GM11168 (cell line): ENCODE measurements at regions not wholly inside any gene's neighbourhood (a gene's known extent, or its start where the extent isn't known, plus 50 kb on each side); places are given as distances from the start of the nearest gene placed in this dataset.

Experiments used
- in situ Hi-C: fragments of 300-500 bp; cut with MboI; formaldehyde crosslinking; loops from one replicate; pipeline ENCODE4 v1.12.0; 2022; ENCODE audit warnings: low sequenced_read_pairs; ENCODE audit not compliant: unreplicated experiment

- in situ Hi-C loops = no loop called here
Observed at GRCh38 chr2:173661586-173661985, 303.6 kb downstream of the SP3 start.

DNA sequence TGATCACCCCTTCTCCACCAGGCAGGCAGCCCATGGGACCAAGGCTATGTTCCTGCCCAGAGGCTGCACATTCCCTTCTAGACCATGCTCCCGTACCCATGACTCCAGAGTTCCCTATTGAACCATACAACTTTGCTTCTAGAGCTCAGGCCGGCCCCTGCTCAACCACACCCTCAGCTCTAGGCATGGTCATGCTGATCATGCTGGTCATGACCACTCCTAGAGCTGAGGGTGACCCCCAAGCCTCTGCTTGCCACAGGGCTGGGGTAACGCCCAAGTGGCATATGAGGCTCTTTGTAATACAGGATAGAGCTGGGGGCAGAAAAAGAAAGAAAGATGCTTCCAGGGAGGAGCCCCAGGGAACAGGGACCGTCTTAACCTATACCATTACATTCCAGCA, 301.8 kb downstream of the SP3 start:
- in situ Hi-C loops = no loop called here

GRCh38 chr2:173663835-173664512, 301.2 kb downstream of the SP3 start:
- in situ Hi-C loops = no loop called here

DNA sequence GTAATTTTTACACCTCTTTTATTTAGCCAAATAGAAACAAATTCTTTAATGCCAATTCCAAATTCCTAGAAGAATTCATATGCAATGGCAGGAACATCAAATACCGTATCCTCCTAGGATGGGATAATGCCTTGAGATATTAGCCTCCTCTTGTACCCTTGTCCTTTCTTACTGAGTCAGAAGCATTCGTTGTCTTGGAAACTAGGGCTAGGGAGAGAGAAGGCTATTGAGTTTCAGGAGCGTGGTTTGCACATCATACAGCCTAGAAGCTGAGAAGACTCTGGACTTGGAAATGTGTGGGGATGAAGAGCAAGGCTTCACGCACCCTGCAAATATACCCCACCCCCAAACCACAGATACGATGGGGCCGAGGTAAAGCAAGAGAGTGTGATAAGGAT, 300.7 kb downstream of the SP3 start:
- in situ Hi-C loops = no loop called here

GRCh38 chr2:173666171-173666888, 298.8 kb downstream of the SP3 start:
- in situ Hi-C loops = no loop called here

DNA sequence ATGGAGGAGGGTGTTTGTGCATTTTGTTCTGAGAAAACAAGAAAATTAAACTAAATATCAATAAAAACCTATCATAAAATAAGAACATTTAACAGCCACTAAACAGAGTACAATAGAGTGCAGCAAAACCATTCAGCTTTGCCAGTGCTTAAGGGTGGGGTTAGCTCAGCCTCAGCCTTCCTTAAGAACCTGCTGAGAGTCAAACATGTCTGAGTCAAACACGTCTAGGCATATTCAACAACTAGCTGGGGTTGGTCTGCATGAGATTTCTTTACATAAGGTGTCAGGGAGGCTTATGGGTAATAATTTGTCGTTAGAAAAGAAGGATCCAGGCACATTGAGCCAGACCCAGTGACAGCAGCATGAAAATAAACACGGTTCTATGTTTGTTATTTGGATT, 298.2 kb downstream of the SP3 start:
- in situ Hi-C loops = no loop called here

DNA sequence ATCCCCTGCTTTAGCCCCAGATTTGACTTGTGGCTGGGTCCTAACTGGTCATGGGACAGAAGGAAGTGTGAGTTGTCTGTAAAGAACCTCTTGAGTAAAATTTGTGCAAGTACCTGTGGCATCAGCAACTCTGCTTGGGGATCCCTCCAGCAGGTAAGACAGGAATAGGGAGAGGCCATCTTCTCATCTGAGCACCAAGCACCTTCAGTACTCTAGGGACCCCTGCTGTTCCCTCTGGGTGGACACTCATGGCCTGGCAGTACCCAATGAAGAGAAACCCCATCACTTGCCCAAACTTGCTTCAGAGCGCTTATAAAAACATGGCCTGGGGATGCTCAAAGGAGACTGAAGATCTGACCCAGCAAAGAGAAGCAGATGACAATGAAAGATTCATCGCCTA, 297.8 kb downstream of the SP3 start:
- in situ Hi-C loops = no loop called here

DNA sequence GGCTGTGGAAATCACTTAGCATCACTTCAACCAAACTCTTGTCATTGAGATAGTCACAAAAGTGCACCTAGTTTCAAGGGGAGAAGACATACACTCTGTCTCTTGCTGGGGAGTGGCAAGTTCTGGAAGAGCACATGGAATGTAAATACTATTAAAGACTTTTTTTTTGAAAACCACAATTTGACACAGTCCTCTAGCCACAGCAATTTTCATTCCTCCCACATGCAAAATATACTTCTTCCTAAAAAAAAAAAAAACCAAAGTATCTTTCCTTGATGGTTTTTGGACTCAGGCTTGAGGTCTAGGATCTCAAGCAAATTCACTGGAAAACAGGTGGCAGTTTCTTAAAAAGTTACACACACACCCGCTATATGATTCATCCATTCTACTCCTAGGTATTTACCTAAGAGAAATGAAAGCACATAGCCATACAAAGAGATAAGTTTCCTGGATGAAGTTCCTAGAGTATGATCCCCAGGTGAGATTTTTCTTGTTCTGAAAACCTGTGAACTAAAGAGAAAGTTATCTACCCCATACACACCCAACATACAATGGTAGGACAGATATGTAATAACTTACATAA, 295.8 kb downstream of the SP3 start:
- in situ Hi-C loops = no loop called here

DNA sequence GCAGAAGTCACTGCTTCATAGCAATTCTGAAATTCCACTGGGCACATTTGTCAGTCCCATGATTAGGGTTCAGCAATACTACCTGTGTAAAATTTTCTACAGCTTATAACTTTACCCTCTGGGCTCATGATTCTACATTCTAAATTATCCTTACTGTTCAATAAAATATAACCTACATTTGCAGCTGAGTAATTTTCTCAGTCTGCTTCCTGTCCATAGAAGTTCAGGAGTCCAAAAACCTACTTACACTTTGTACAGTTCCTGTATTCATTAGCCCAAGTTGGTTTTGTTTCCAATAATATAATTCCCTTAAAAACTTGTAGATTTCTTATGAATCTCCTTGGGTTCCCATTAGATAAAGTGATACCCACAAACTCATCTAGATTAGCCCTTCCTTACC, 295.3 kb downstream of the SP3 start:
- in situ Hi-C loops = no loop called here

DNA sequence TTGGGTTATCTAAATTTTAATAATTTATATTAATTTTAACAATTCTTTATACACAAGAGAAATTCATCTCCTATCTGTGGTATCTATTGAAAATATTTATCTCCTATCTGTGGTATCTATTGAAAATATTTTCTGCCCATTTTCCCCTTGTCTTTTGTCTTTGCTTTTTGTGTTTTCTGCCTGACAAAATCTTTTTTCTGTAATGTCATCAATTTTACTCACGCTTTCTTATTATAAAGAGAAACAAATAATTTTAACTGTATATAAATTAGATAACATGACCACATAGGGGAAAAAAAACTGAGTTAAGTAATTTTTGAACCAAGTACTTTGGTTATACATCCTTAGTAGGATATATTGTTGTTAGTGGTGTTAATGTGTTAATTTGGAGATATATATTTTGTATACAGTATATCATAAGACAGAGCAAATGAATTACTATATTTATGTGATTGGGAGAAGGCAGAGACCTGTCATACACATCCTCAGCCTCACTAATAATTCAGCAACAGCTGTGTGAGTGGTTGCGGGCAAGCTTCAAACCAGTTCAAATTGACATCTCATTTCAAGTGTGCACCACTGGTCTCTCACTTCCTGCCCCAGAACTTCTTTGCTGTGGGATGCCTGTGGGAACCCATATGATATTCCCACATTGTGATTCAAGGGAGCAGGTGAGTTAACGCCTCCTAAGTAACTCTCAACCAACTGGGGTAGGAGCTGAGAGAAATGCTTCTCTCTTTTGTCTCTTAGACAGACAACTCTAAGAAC, 292.4 kb downstream of the SP3 start:
- in situ Hi-C loops = no loop called here

- in situ Hi-C loops = no loop called here
Observed at GRCh38 chr2:173673640-173674039, 291.5 kb downstream of the SP3 start.

GRCh38 chr2:173676647-173677046, 288.5 kb downstream of the SP3 start:
- in situ Hi-C loops = no loop called here

GRCh38 chr2:173678186-173678585, 287.0 kb downstream of the SP3 start:
- in situ Hi-C loops = no loop called here

DNA sequence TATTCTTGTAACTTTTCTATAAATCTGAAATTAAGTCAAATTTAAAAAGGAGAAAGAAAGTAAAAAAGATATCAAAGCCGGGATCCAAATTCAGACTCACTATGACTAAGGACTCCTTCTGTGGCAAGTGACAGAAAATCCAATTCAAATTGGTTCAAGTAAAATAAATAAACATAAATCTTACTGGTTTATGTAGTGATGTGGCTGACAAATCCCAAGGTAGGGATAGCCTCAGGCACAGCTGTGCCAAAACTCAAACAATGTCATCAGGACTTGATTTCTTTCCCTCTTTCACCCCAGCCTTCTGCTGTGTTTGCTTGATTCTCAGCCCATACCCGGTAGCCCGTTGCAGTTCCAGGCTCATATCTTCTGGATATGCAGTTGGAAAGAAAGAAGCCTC, 284.6 kb downstream of the SP3 start:
- in situ Hi-C loops = no loop called here

DNA sequence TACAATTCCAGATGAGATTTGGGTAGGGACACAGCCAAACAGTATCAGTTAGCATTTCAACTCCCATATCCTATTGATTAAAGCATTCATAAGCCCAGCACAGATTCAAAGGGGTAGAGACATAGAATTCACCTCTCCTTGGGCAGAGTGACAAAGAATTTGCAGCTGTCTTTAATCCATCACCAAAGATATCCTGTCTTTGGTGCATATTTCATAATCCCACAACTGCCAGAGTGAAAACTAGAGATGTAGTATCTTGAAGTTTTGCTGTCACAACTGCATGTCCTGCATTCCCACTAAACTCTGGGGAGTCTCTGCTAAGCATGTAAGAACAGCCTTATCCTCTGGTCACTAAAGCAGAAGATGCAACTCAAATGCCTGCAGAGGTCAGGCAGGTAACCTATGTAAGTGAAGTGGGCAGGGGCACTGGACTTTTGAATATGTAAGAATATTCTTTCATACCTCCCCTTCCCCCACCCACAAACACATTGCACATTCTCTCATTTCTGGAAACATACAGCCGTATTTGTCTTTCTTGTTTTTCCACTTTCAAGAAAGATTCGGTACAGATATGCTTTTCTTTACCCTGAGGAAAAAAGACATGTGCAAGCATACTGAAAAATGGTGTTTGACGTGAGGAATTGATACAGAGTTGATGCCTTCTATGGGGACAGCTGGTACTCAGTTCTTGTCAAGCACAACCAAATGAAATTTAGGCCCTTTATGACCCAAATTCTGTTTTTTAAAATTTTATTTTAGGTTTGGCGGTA, 283.1 kb downstream of the SP3 start:
- in situ Hi-C loops = no loop called here

DNA sequence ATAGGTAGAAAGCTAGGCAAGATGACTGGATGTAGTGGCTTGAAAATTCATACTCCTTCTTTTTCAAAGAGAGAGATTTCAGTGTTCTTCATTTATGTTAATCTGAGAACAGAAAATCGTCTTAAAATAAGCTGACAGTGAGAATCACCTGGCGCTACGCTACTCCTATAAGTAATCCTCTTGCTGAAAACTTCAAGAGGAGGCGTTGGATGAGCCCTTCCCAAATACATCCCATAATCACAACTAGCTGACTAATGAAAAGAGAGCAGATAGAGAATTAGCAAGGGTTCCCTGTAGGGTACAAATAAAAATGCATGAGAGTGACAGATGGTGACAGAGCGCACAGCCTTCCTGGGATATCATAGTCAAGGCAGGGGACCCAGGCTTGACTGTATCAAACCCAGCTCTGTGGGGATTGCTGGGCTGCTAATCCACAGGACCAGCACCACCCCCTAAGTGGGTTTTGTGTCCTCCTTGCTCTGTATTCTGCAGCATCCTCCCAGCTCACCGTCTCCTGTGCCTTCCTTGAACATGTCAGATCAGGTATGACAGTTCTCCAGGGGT, 280.2 kb downstream of the SP3 start:
- in situ Hi-C loops = no loop called here

GRCh38 chr2:173690349-173690748, 274.8 kb downstream of the SP3 start:
- in situ Hi-C loops = no loop called here

GRCh38 chr2:173692068-173692467, 273.1 kb downstream of the SP3 start:
- in situ Hi-C loops = no loop called here

DNA sequence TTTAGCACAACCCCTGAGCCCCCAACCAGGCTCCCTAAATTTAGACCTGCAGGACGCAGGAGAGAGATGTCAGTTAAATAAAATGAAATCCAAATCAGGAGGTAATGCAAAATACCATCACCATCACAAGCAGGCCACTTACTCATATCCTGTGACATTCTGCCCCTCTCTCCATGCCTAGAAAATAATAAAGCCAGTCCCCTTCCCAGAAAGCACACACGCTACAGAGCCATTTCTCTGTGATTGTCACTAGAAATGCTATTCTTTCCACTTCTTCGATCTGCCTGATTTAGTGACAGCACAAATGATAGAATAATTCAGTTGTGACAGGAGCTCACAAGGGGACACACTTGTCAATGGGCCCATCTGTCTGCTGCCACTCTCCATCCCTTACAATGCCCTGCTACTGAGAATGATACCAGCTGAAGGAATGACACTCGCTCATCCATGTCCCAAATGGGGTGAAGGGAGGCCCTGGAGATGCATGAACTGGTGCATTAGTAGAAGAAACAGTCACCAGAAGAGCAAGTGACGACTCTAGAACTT, 272.1 kb downstream of the SP3 start:
- in situ Hi-C loops = no loop called here

DNA sequence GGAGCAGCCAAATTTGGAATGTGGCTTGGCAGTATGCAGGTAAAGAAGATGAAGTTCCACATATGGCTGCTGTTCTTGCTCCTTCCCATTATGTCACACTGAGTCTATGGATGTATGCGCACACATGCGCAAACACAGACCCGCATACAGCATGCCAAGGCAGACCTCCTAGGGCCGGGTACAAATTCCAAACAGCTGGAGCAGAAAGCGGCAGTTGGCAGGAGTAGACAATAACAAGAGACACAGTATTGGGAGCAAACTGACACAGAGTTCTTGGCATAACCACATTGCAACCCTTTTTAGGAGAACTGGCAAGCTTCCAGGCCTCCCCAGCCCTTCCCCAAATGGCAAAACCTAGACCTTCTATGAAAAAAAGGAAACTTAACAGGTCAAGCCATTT, 268.9 kb downstream of the SP3 start:
- in situ Hi-C loops = no loop called here
